A549 (cell line): ENCODE measurements at regions not wholly inside any gene's neighbourhood (a gene's known extent, or its start where the extent isn't known, plus 50 kb on each side); places are given as distances from the start of the nearest gene placed in this dataset.

Source experiments
- ATAC-seq, 2 experiments: fragments of 200-7000 bp in 1 of 2; fragments of >200 bp in 1 of 2; cut with Nextera tagmentation in 1 of 2; cut with Tn5 transposase in 1 of 2; 3 replicates each; pipeline versions ENCODE4 v1.8.0 to v1.9.1; 2018 to 2020; ENCODE audit warnings: mild to moderate bottlenecking in 1 of 2, moderate library complexity in 1 of 2
- CTCF ChIA-PET: fragments of 300-600 bp; sonication (Branson Sonifier 250); formaldehyde crosslinking; extraction: SDS; loops from one replicate; lab custom pipeline; 2021; ENCODE audit warnings: antibody characterized with exemption, inconsistent platforms; lab: Yijun Ruan, JAX
- POLR2A ChIA-PET: fragments of 350-600 bp; formaldehyde crosslinking; extraction: SDS; loops from one replicate; lab custom pipeline; 2021; ENCODE audit warnings: antibody characterized with exemption, inconsistent platforms; lab: Yijun Ruan, JAX
- DNase-seq, 2 experiments: peaks; one replicate each; pipeline versions ENCODE4 v3.0.0 to v3.0.0-alpha.2; 2011 to 2016; ENCODE audit warnings: low read depth in 1 of 2, low spot score in 1 of 2
- FAIRE-seq: peaks from 2 replicates; lab custom pipeline; 2011; peaks lifted over from hg19 to GRCh38; lab: Jason Lieb, UNC
- H3K27ac ChIP-seq, 2 experiments: fragments of >200 bp; sonication (Bioruptor Twin); formaldehyde crosslinking; 3 replicates each; pipeline ENCODE4 v1.5.1; 2016 to 2017
- H3K4me1 ChIP-seq: fragments of >200 bp; sonication (Bioruptor Twin); formaldehyde crosslinking; 3 replicates; pipeline ENCODE4 v1.6.1; 2016
- H3K4me2 ChIP-seq: fragments of >200 bp; sonication (Bioruptor Twin); formaldehyde crosslinking; 3 replicates; pipeline ENCODE4 v1.6.1; 2016
- H3K4me3 ChIP-seq: fragments of >200 bp; sonication (Bioruptor Twin); formaldehyde crosslinking; 3 replicates; pipeline ENCODE4 v1.5.1; 2016
- H3K9me3 ChIP-seq: fragments of >200 bp; sonication (Bioruptor Twin); formaldehyde crosslinking; 3 replicates; pipeline ENCODE4 v1.6.1; 2016
- BHLHE40 ChIP-seq: IDR thresholded peaks from 2 replicates; pipeline ENCODE4 v1.6.1; 2012; ENCODE audit warnings: low read depth, low read length, inconsistent platforms
- CEBPB ChIP-seq, 2 experiments: fragments of >200 bp in 1 of 2; sonication (Bioruptor Twin) in 1 of 2; formaldehyde crosslinking in 1 of 2; IDR thresholded peaks; 2 replicates each; pipeline ENCODE4 v1.6.1; 2012 to 2016
- EHMT2 ChIP-seq: fragments of 200-600 bp; sonication (generic); IDR thresholded peaks from 2 replicates; pipeline ENCODE4 v1.6.1; 2016; ENCODE audit warnings: antibody characterized with exemption, low read depth, mild to moderate bottlenecking, moderate library complexity
- EP300 ChIP-seq, 2 experiments: fragments of >200 bp; sonication (Bioruptor Twin); formaldehyde crosslinking; IDR thresholded peaks; 2 replicates in 1 of 2; 3 replicates in 1 of 2; pipeline ENCODE4 v1.6.1; 2016 to 2017
- FOSB ChIP-seq: fragments of 250-450 bp; sonication (Bioruptor Pico); IDR thresholded peaks from 2 replicates; pipeline ENCODE4 v1.5.0; 2020; ENCODE audit warnings: mild to moderate bottlenecking, moderate library complexity
- GATA3 ChIP-seq: IDR thresholded peaks from 2 replicates; pipeline ENCODE4 v1.6.1; 2012; ENCODE audit warnings: borderline replicate concordance
- HDAC2 ChIP-seq: fragments of 200-600 bp; sonication (generic); IDR thresholded peaks from 2 replicates; pipeline ENCODE4 v1.6.1; 2016
- HOXA7 ChIP-seq: fragments of 250-450 bp; sonication (Bioruptor Pico); IDR thresholded peaks from 2 replicates; pipeline ENCODE4 v1.5.0; 2020; ENCODE audit warnings: mild to moderate bottlenecking, moderate library complexity
- HOXB13 ChIP-seq: fragments of 250-450 bp; sonication (Bioruptor Pico); IDR thresholded peaks from 2 replicates; pipeline ENCODE4 v1.5.0; 2020; ENCODE audit warnings: low read depth, mild to moderate bottlenecking, moderate library complexity
- JUN ChIP-seq, 2 experiments: fragments of >200 bp; sonication (Bioruptor Twin); formaldehyde crosslinking; IDR thresholded peaks; 2 replicates in 1 of 2; 3 replicates in 1 of 2; pipeline ENCODE4 v1.6.1; 2016 to 2017
- KDM1A ChIP-seq: fragments of 200-600 bp; sonication (generic); IDR thresholded peaks from 2 replicates; pipeline ENCODE4 v1.6.1; 2016; ENCODE audit warnings: low read depth, mild to moderate bottlenecking
- KDM5A ChIP-seq: fragments of 200-600 bp; sonication (generic); IDR thresholded peaks from 2 replicates; pipeline ENCODE4 v1.6.1; 2016; ENCODE audit warnings: antibody characterized with exemption, mild to moderate bottlenecking
- MAZ ChIP-seq: fragments of 150-350 bp; IDR thresholded peaks from 2 replicates; pipeline ENCODE4 v1.6.1; 2014; ENCODE audit warnings: antibody characterized with exemption, low read depth, low read length, borderline replicate concordance
- MYC ChIP-seq: IDR thresholded peaks from 2 replicates; pipeline ENCODE4 v1.6.1; 2012; ENCODE audit warnings: mild to moderate bottlenecking, inconsistent platforms, low read length, improper control_type of control experiment, borderline replicate concordance
- NPAS2 ChIP-seq: fragments of 250-450 bp; sonication (Bioruptor Pico); IDR thresholded peaks from 2 replicates; pipeline ENCODE4 v1.8.0; 2022; ENCODE audit warnings: mild to moderate bottlenecking, moderate library complexity, borderline replicate concordance
- RAD21 ChIP-seq, 2 experiments: fragments of >200 bp in 1 of 2; sonication (Bioruptor Twin) in 1 of 2; formaldehyde crosslinking in 1 of 2; IDR thresholded peaks in 1 of 2; conservative IDR thresholded peaks in 1 of 2; 2 replicates in 1 of 2; 3 replicates in 1 of 2; pipeline ENCODE4 v1.6.1; 2012 to 2018; ENCODE audit warnings: inconsistent platforms in 1 of 2
- RFX5 ChIP-seq: fragments of 450-650 bp; IDR thresholded peaks from 2 replicates; pipeline ENCODE4 v1.7.1; 2014; ENCODE audit warnings: antibody characterized with exemption, mild to moderate bottlenecking, moderate library complexity
- SMC3 ChIP-seq: fragments of >200 bp; sonication (Bioruptor Twin); formaldehyde crosslinking; IDR thresholded peaks from 3 replicates; pipeline ENCODE4 v1.6.1; 2018; ENCODE audit warnings: inconsistent platforms
- TFCP2L1 ChIP-seq: fragments of 250-450 bp; sonication (Bioruptor Pico); IDR thresholded peaks from 2 replicates; pipeline ENCODE4 v1.5.0; 2021; ENCODE audit warnings: mild to moderate bottlenecking
- WGBS: methylation state at CpG from one replicate; pipeline ENCODE4 v1.1.6; 2017; ENCODE audit errors: missing lambda C conversion rate; 5-methylcytosine and 5-hydroxymethylcytosine counted together
- TF ChIP-seq, protein P1 (sequence below): IDR thresholded peaks from 2 replicates; pipeline ENCODE4 v1.6.1; 2012
- TF ChIP-seq, protein P2 (sequence below): fragments of 250-450 bp; sonication (Bioruptor Pico); IDR thresholded peaks from 2 replicates; pipeline ENCODE4 v1.5.0; 2020; ENCODE audit warnings: low read depth, mild to moderate bottlenecking, moderate library complexity
- TF ChIP-seq, protein P3 (sequence below): fragments of >200 bp; sonication (Bioruptor Twin); formaldehyde crosslinking; IDR thresholded peaks from 2 replicates; pipeline ENCODE4 v1.6.1; 2016
- TF ChIP-seq, protein P4 (sequence below): fragments of >200 bp; sonication (Bioruptor Twin); formaldehyde crosslinking; IDR thresholded peaks from 3 replicates; pipeline ENCODE4 v1.5.1; 2016
- TF ChIP-seq, protein P5 (sequence below): IDR thresholded peaks from 2 replicates; pipeline ENCODE4 v1.6.1; 2012; ENCODE audit warnings: low read depth, borderline replicate concordance
- TF ChIP-seq, protein P6 (sequence below): fragments of 250-450 bp; sonication (Bioruptor Pico); IDR thresholded peaks from 2 replicates; pipeline ENCODE4 v1.5.0; 2021; ENCODE audit warnings: mild to moderate bottlenecking, moderate library complexity, borderline replicate concordance
- TF ChIP-seq, protein P7 (sequence below): fragments of >200 bp; sonication (Bioruptor Twin); formaldehyde crosslinking; IDR thresholded peaks from 3 replicates; pipeline ENCODE4 v1.6.1; 2016
- TF ChIP-seq, protein P8 (sequence below): fragments of 450-650 bp; IDR thresholded peaks from 2 replicates; pipeline ENCODE4 v1.6.1; 2014; ENCODE audit warnings: antibody characterized with exemption

DNA sequence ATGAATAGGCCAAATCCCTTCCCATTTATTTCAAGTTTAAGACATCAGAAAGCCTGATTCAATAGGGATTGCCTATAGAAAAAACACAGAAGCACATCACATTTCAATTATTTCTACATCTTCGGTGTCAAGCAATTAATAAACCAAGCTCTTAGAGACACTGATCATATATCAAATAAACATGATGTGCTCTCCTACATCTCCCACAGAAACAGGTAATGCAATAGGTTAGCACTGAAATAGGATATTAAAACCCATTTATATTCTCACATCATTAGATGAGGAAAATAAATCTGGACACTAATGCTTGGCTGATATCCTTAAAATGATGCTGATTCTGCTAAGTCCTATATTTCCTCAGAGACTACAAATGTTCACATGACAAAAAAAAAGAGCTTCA, 364.7 kb downstream of the MBD2 start (continued):
- TF ChIP-seq, protein P1, sequence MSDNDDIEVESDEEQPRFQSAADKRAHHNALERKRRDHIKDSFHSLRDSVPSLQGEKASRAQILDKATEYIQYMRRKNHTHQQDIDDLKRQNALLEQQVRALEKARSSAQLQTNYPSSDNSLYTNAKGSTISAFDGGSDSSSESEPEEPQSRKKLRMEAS, result no peak
- no peak for TF ChIP-seq SMC3
- no peak for TF ChIP-seq JUN (IDR thresholded peaks at IDR 0.05)

DNA sequence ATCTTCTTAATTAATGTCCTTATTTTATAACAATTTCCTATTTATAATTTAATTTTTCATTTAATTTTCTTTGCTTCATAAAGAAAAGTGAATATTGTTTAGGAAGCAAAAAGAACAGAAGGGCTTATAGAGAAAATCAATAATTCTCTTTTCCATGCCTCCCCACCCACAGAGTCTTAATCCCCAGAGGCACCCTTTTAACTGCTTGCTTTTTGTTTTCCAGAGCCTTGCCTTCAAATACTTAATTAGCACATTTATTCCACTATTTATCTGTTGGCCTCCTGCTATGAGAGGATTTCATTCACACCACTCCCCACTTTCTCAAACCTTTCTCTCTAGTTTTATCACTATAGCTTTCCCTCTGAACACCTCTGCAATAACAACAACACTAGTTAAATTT, 373.6 kb downstream of the MBD2 start:
- no peak for FAIRE-seq

DNA sequence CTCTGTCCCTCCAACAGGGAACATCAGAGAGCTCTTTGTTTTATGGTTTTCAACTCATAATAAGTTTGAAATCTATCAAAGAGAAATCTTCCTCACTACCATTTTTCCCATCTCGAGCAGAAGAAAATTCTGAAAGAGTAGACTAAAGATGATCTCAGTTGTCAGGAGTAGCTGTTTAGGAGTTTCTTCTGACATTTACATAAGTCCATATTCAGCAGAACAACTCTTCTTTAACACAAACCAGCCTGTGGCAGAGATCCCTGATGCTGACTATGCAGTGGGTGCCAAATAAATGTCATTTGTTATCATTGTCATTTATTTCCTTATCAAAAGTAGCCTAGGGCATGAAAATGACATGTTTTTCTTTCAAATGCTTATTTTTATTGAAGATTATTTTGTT, 380.7 kb downstream of the MBD2 start:
- 0% methylated on average over 1 of the region's 1 CpG for WGBS

More for the DNA sequence above, 373.6 kb downstream of the MBD2 start:
- H3K27ac ChIP-seq, result no peak overlapping the region
- POLR2A ChIA-PET, result no interaction called here
- no peak for ATAC-seq
- H3K4me2 ChIP-seq, result no peak overlapping the region
- no peaks in the 10 kb centered on the region for H3K4me1 ChIP-seq
- H3K9me3 ChIP-seq, result no peaks in the 10 kb centered on the region; the same call in 2 of the 3 replicates
- no peak for DNase-seq
- TF ChIP-seq MAZ, result no peak
- TF ChIP-seq, protein P2, sequence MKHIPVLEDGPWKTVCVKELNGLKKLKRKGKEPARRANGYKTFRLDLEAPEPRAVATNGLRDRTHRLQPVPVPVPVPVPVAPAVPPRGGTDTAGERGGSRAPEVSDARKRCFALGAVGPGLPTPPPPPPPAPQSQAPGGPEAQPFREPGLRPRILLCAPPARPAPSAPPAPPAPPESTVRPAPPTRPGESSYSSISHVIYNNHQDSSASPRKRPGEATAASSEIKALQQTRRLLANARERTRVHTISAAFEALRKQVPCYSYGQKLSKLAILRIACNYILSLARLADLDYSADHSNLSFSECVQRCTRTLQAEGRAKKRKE (CRISPR knock-in tag), result no peak
- TF ChIP-seq, protein P3, sequence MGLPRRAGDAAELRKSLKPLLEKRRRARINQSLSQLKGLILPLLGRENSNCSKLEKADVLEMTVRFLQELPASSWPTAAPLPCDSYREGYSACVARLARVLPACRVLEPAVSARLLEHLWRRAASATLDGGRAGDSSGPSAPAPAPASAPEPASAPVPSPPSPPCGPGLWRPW, result no peak
- TF ChIP-seq, protein P4, sequence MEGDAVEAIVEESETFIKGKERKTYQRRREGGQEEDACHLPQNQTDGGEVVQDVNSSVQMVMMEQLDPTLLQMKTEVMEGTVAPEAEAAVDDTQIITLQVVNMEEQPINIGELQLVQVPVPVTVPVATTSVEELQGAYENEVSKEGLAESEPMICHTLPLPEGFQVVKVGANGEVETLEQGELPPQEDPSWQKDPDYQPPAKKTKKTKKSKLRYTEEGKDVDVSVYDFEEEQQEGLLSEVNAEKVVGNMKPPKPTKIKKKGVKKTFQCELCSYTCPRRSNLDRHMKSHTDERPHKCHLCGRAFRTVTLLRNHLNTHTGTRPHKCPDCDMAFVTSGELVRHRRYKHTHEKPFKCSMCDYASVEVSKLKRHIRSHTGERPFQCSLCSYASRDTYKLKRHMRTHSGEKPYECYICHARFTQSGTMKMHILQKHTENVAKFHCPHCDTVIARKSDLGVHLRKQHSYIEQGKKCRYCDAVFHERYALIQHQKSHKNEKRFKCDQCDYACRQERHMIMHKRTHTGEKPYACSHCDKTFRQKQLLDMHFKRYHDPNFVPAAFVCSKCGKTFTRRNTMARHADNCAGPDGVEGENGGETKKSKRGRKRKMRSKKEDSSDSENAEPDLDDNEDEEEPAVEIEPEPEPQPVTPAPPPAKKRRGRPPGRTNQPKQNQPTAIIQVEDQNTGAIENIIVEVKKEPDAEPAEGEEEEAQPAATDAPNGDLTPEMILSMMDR, result no peak
- no peak for TF ChIP-seq BHLHE40
- TF ChIP-seq EHMT2, result no peak
- no peak for TF ChIP-seq TFCP2L1
- TF ChIP-seq MYC, result no peak
- TF ChIP-seq RAD21 (conservative IDR thresholded peaks at IDR 0.05 in 1 of 2, IDR thresholded peaks at IDR 0.05 in 1 of 2), result no peak
- TF ChIP-seq CEBPB (IDR thresholded peaks at IDR 0.05), result no peak
- TF ChIP-seq, protein P5, sequence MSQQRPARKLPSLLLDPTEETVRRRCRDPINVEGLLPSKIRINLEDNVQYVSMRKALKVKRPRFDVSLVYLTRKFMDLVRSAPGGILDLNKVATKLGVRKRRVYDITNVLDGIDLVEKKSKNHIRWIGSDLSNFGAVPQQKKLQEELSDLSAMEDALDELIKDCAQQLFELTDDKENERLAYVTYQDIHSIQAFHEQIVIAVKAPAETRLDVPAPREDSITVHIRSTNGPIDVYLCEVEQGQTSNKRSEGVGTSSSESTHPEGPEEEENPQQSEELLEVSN, result no peak
- TF ChIP-seq, protein P6, sequence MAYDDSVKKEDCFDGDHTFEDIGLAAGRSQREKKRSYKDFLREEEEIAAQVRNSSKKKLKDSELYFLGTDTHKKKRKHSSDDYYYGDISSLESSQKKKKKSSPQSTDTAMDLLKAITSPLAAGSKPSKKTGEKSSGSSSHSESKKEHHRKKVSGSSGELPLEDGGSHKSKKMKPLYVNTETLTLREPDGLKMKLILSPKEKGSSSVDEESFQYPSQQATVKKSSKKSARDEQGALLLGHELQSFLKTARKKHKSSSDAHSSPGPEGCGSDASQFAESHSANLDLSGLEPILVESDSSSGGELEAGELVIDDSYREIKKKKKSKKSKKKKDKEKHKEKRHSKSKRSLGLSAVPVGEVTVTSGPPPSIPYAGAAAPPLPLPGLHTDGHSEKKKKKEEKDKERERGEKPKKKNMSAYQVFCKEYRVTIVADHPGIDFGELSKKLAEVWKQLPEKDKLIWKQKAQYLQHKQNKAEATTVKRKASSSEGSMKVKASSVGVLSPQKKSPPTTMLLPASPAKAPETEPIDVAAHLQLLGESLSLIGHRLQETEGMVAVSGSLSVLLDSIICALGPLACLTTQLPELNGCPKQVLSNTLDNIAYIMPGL (CRISPR knock-in tag), result no peak
- no peak for TF ChIP-seq HOXA7 (CRISPR knock-in tag)
- TF ChIP-seq KDM1A, result no peak
- TF ChIP-seq, protein P7, sequence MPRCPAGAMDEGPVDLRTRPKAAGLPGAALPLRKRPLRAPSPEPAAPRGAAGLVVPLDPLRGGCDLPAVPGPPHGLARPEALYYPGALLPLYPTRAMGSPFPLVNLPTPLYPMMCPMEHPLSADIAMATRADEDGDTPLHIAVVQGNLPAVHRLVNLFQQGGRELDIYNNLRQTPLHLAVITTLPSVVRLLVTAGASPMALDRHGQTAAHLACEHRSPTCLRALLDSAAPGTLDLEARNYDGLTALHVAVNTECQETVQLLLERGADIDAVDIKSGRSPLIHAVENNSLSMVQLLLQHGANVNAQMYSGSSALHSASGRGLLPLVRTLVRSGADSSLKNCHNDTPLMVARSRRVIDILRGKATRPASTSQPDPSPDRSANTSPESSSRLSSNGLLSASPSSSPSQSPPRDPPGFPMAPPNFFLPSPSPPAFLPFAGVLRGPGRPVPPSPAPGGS, result no peak
- no peak for TF ChIP-seq HDAC2
- no peak for TF ChIP-seq NPAS2
- TF ChIP-seq, all 56 proteins: peak for 0
- no peak overlapping the region for H3K4me3 ChIP-seq
- CTCF ChIA-PET, result no interaction called here

More for the DNA sequence above, 380.7 kb downstream of the MBD2 start:
- no peak for DNase-seq
- Histone ChIP-seq H3K9me3 (no peaks in the 10 kb centered on the region; the same call in 2 of the 3 replicates), H3K4me2 (no peak overlapping the region), H3K4me3 (no peak overlapping the region), H3K4me1 (no peaks in the 10 kb centered on the region), H3K27ac (no peak overlapping the region)
- ChIA-PET CTCF (no interaction called here), POLR2A (no interaction called here)
- no peak for FAIRE-seq
- ATAC-seq, result no peak
- no peak for TF ChIP-seq FOSB (CRISPR knock-in tag)
- no peak for TF ChIP-seq RFX5
- TF ChIP-seq GATA3, result no peak
- no peak for TF ChIP-seq HOXB13 (CRISPR knock-in tag)
- no peak for TF ChIP-seq KDM5A
- TF ChIP-seq, protein P8, sequence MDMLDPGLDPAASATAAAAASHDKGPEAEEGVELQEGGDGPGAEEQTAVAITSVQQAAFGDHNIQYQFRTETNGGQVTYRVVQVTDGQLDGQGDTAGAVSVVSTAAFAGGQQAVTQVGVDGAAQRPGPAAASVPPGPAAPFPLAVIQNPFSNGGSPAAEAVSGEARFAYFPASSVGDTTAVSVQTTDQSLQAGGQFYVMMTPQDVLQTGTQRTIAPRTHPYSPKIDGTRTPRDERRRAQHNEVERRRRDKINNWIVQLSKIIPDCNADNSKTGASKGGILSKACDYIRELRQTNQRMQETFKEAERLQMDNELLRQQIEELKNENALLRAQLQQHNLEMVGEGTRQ, result no peak
- no peak for TF ChIP-seq EP300 (IDR thresholded peaks at IDR 0.05)
